Gastrocnemius medialis (tissue), 4 donors: ENCODE measurements at regions not wholly inside any gene's neighbourhood (a gene's known extent, or its start where the extent isn't known, plus 50 kb on each side); places are given as distances from the start of the nearest gene placed in this dataset.

Experiments used
- POLR2A ChIP-seq, 2 donors: fragments of 450-650 bp; IDR thresholded peaks; one replicate each; pipeline ENCODE4 v1.6.1; 2017; ENCODE audit warnings: antibody characterized with exemption in 2 of 2, mild to moderate bottlenecking in 2 of 2, moderate library complexity in 2 of 2
- TF ChIP-seq, protein P1 (sequence below), 5 experiments: fragments of 450-650 bp in 3 of 5; fragments of 200-600 bp in 2 of 5; sonication (generic) in 2 of 5; IDR thresholded peaks in 4 of 5; conservative IDR thresholded peaks in 1 of 5; 1 replicate in 4 of 5; 2 replicates in 1 of 5; pipeline ENCODE4 v1.5.1; 2016 to 2019; ENCODE audit warnings: antibody characterized with exemption in 5 of 5, mild to moderate bottlenecking in 3 of 5, moderate library complexity in 3 of 5

- TF ChIP-seq, protein P1, sequence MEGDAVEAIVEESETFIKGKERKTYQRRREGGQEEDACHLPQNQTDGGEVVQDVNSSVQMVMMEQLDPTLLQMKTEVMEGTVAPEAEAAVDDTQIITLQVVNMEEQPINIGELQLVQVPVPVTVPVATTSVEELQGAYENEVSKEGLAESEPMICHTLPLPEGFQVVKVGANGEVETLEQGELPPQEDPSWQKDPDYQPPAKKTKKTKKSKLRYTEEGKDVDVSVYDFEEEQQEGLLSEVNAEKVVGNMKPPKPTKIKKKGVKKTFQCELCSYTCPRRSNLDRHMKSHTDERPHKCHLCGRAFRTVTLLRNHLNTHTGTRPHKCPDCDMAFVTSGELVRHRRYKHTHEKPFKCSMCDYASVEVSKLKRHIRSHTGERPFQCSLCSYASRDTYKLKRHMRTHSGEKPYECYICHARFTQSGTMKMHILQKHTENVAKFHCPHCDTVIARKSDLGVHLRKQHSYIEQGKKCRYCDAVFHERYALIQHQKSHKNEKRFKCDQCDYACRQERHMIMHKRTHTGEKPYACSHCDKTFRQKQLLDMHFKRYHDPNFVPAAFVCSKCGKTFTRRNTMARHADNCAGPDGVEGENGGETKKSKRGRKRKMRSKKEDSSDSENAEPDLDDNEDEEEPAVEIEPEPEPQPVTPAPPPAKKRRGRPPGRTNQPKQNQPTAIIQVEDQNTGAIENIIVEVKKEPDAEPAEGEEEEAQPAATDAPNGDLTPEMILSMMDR (IDR thresholded peaks at IDR 0.05 in 4 of 5, conservative IDR thresholded peaks at IDR 0.05 in 1 of 5) = no peak
- TF ChIP-seq POLR2A (IDR thresholded peaks at IDR 0.05) = no peak
Measured at GRCh38 chr18:42586601-42587000, 528.9 kb downstream of the RIT2 start.
